SK-N-SH (cell line): ENCODE measurements at regions not wholly inside any gene's neighbourhood (a gene's known extent, or its start where the extent isn't known, plus 50 kb on each side); places are given as distances from the start of the nearest gene placed in this dataset.

ENCODE experiments used
- ELF1 ChIP-seq: IDR thresholded peaks from 2 replicates; pipeline ENCODE4 v1.4.0; 2012
- EZH2phosphoT487 ChIP-seq: fragments of 200-600 bp; sonication (generic); IDR thresholded peaks from 2 replicates; pipeline ENCODE4 v1.6.1; 2017; ENCODE audit warnings: low read depth, mixed run types, mild to moderate bottlenecking, antibody characterized with exemption, moderate library complexity, borderline replicate concordance
- GABPA ChIP-seq: IDR thresholded peaks from 2 replicates; pipeline ENCODE4 v1.4.0; 2012; ENCODE audit warnings: low read depth, mild to moderate bottlenecking
- RAD21 ChIP-seq: IDR thresholded peaks from 2 replicates; pipeline ENCODE4 v1.6.1; 2012; ENCODE audit warnings: mild to moderate bottlenecking, low read length
- RCOR1 ChIP-seq: fragments of 150-350 bp; IDR thresholded peaks from 2 replicates; pipeline ENCODE4 v1.6.1; 2017; ENCODE audit warnings: antibody characterized with exemption, low read length
- YY1 ChIP-seq: IDR thresholded peaks from 2 replicates; pipeline ENCODE4 v1.4.0; 2012; ENCODE audit warnings: low read depth, mild to moderate bottlenecking
- TF ChIP-seq, protein P1 (sequence below): fragments of 200-600 bp; sonication (generic); IDR thresholded peaks from 2 replicates; pipeline ENCODE4 v1.6.1; 2017; ENCODE audit warnings: antibody characterized with exemption, mild to moderate bottlenecking, moderate library complexity
- TF ChIP-seq, protein P2 (sequence below): IDR thresholded peaks from 2 replicates; pipeline ENCODE4; 2012
- TF ChIP-seq, protein P3 (sequence below): fragments of 150-350 bp; IDR thresholded peaks from 2 replicates; pipeline ENCODE4 v1.6.1; 2017; ENCODE audit warnings: antibody characterized with exemption, low read length, low read depth, borderline replicate concordance

DNA sequence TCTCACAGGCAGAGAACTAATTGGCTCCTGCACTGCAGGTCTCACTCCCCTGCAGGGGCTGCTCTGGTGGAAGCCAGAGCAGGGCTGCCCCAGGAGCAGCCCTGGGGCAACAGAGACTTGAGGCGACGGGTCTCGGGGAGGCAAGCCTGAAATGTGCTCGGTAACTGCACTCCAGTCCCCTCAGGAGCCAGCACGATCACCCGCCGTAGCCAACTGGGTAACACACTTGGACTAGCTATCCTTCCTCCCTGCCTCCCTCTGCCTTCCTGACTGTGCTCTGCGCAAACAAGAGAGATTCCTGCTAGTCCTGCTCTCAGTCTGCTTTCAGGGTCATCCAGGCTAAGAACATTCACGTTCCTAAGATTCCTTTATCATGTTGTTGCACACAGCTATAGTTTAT is 140.7 kb upstream of the NSMCE3 start:
- TF ChIP-seq RCOR1 (no peak), EZH2phosphoT487 (no peak), RAD21 (no peak), GABPA (no peak), YY1 (no peak), ELF1 (no peak)
- TF ChIP-seq, protein P1, sequence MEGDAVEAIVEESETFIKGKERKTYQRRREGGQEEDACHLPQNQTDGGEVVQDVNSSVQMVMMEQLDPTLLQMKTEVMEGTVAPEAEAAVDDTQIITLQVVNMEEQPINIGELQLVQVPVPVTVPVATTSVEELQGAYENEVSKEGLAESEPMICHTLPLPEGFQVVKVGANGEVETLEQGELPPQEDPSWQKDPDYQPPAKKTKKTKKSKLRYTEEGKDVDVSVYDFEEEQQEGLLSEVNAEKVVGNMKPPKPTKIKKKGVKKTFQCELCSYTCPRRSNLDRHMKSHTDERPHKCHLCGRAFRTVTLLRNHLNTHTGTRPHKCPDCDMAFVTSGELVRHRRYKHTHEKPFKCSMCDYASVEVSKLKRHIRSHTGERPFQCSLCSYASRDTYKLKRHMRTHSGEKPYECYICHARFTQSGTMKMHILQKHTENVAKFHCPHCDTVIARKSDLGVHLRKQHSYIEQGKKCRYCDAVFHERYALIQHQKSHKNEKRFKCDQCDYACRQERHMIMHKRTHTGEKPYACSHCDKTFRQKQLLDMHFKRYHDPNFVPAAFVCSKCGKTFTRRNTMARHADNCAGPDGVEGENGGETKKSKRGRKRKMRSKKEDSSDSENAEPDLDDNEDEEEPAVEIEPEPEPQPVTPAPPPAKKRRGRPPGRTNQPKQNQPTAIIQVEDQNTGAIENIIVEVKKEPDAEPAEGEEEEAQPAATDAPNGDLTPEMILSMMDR, result no peak
- TF ChIP-seq, protein P2, sequence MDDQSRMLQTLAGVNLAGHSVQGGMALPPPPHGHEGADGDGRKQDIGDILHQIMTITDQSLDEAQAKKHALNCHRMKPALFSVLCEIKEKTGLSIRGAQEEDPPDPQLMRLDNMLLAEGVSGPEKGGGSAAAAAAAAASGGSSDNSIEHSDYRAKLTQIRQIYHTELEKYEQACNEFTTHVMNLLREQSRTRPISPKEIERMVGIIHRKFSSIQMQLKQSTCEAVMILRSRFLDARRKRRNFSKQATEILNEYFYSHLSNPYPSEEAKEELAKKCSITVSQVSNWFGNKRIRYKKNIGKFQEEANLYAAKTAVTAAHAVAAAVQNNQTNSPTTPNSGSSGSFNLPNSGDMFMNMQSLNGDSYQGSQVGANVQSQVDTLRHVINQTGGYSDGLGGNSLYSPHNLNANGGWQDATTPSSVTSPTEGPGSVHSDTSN, result no peak
- TF ChIP-seq, protein P3, sequence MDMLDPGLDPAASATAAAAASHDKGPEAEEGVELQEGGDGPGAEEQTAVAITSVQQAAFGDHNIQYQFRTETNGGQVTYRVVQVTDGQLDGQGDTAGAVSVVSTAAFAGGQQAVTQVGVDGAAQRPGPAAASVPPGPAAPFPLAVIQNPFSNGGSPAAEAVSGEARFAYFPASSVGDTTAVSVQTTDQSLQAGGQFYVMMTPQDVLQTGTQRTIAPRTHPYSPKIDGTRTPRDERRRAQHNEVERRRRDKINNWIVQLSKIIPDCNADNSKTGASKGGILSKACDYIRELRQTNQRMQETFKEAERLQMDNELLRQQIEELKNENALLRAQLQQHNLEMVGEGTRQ, result no peak
